GM19025 (cell line): ENCODE measurements at regions not wholly inside any gene's neighbourhood (a gene's known extent, or its start where the extent isn't known, plus 50 kb on each side); places are given as distances from the start of the nearest gene placed in this dataset.

Experiments used
- ATAC-seq: cut with Tn5 transposase; IDR thresholded peaks from one replicate; pipeline ENCODE4 v1.9.1; 2021; ENCODE audit warnings: mild to moderate bottlenecking, low read depth, moderate library complexity; ENCODE audit not compliant: unreplicated experiment

GRCh38 chr6:45743028-45743615 lies 272.5 kb downstream of the CLIC5 start:
- ATAC-seq = no peak

GRCh38 chr6:45742591-45742990 lies 273.1 kb downstream of the CLIC5 start:
- no peak for ATAC-seq

DNA sequence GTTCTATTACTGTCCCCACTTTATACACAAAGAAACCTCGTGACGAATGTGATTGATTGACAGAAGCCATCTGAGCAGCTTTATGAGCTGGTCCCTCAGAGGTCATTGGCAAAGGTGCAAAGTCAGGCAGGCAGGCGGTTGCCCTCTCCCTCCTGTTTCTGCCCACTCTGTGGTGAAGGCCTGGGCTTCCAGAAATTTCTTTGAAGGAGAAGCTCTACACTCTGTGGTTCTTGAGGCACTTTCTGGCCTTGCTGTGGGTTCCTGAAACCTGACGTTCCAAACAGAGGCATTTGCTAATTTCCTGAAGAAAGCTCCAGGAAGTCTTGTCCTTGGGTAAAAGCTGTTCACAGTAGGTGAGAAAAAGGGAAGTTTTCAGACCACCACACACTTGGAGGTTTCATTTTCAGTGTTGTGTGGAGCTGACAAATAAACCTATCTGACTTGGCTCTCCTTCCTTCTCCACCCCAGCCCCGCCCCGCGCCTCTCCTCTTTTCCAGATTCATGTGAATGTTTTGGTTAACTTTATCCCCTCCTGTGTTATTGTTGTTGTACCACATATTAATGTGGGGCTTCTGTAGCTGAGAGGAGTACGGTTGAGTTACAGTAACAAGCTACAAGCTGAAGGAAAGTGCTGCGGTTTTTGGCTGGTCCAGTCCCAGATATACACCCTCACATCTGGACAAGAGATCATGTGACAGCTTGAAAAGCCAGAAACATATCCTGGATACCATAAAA lies 274.1 kb downstream of the CLIC5 start:
- peak; percentile 56 for ATAC-seq

DNA sequence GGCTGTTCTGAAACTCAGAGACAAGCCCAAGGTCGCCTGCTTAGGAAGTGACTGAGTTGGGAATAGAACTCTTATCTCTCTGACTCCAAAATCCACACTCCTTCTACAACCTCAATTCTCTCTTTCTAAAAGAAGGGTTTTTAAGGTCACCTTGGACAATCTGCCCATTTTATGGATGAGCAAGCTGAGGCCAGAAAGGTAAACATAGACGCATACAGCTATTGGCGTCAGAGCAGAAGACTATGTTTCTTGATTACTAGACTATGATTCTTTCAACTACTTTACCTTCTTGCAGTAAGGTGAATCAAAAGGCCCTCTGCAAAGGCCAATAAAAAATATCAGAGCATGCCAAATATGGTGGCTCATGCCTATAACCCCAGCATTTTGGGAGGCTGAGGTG lies 276.6 kb downstream of the CLIC5 start:
- no peak for ATAC-seq

- ATAC-seq = no peak
These were observed 277.6 kb downstream of the CLIC5 start for GRCh38 chr6:45738057-45738455.

GRCh38 chr6:45737331-45738056 lies 278.2 kb downstream of the CLIC5 start:
- no peak for ATAC-seq

DNA sequence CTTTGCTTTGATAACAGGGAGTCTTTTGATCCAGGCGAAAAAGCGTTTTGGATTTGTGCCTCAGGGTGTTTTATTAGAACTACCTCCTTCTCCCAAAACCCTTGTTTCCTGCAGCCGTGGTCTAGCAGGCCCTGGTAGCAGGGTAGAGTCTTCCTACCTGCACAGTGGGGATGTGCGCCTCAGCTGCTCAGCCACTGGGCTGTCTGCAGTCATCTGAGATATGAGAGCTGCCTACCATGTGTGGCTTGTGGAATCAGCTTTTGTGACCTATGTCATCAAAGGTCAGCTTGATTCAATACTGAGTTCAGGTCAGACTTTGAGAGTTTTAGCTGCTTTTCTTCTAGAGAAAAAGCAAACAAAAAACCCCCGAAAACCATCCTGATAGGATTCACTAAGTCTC lies 279.5 kb downstream of the CLIC5 start:
- ATAC-seq = no peak

DNA sequence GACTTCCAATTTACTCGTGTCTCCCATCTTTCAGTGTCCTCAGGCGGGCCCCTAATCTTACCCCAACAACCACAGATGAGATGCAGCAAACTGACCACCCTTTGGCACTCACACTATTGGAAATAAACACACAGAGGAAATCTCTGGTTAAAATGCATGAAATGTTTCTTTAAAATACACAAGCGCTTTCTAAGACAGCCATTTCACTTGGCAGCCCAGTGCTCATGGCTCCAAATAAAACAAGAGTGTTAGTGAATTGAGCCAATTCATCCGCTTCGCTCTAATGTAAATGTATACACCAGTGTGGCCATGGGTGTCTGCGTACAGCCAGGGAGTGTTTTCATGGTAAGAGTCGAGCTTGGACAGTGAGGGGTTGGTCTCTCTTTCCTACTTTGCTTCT lies 282.9 kb downstream of the CLIC5 start:
- ATAC-seq = no peak

GRCh38 chr6:45730232-45730631 lies 285.4 kb downstream of the CLIC5 start:
- ATAC-seq = no peak

- ATAC-seq = no peak
These were observed 287.0 kb downstream of the CLIC5 start for GRCh38 chr6:45728674-45729073.

DNA sequence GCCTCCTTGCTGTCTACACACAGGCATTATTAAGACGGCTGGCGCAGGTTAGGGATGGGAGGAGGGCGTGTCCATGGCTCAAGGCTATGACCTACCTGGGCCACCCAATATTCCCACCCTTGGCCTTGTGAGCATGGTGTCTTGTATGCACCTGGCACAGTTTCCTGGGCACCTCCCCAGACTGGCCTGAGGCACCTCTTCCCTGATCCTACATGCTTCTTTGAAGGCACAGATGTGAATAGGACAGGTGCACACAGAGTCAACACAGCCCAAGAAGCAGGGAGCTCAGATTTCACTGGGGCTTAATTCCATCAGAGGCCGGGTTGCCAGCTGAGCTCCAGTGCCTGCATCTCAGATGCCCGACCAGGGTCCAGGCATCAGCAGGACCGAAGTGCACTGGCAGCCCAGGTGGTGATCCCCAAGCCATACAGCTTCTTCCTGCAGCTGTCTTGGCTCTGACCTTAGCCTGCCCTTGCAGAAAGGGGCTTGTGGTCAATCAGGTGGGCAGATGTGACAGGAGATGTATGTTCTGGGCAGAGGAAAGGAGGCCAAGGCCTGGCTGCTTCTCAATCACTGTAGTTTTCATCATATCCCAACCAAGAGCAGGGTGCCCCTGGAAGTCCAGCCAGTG lies 287.7 kb downstream of the CLIC5 start:
- no peak for ATAC-seq

DNA sequence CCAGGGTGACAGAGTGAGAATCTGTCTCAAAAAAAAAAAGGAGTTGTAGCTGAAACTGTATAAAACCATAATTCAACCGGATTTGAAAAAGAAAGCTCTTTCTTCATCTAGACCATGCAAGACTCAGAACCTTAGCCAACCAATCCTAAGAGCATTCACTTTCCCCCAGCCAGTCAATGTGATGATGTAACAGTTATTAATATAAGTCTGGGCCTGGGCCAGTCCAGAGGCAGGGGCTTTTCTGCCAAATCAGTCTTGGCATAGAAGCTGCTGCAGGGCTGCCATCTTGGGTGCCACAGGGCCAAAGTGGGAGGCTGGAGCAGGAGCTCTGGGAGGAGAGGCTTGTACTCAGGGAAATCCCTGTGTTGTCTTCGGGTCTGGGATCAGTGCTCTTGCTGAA lies 288.4 kb downstream of the CLIC5 start:
- no peak for ATAC-seq

DNA sequence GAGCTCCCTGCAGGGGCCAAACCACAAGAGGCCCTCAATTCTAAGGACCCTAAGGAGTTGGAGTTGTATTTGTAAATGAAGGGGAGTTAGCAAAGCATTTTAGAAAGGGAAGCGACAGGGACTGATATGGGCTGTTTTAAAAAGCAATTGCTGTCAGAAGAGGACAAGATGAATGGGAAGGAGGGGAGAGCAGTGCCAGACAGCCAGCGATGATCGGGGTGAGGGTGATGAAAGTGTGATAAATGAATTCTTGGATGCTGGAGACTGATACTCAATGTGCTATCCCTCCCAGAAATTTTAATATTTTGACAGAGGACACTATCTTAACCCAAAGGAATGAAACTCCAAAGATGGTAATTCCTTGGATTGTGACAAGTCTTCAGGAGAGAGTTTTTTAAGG lies 289.2 kb downstream of the CLIC5 start:
- no peak for ATAC-seq

DNA sequence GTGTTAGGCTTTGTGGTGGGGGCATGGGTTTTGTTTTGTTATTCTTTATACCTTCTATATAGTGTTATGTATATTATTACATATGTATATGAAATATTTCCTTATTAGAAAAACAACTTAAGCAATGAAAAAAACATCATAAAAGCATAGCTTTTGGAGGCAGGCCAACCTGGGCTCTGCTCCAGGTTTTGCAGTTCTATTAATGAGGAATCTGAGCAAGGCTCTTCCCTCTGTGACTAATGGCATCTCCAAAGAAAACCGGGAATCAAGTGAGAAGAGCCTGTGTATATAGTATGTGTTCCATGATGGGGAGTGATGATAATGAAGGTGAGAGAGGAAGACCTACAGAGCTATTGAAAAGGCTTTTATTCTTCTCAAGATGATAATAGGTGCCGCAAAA lies 291.1 kb downstream of the CLIC5 start:
- no peak for ATAC-seq

DNA sequence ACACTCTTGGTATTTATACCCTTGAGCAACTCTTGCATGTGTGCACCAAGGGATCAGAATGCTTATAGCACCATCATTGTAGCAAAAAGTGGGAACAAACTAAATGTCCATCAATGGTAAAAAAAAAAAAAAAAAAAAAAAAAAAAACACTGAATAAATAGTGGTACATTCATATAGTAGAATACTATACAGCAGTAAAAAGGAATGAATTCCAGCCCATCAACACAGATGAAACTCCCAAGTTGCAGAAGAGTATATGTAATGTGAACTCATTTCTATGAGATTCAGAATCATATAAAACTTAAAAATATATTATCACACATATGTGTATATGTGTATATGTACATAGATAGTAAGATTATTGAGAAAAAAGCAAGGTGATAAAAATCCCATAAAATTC lies 291.6 kb downstream of the CLIC5 start:
- ATAC-seq = no peak

- no peak for ATAC-seq
These were observed 292.8 kb downstream of the CLIC5 start for GRCh38 chr6:45722876-45723275.

DNA sequence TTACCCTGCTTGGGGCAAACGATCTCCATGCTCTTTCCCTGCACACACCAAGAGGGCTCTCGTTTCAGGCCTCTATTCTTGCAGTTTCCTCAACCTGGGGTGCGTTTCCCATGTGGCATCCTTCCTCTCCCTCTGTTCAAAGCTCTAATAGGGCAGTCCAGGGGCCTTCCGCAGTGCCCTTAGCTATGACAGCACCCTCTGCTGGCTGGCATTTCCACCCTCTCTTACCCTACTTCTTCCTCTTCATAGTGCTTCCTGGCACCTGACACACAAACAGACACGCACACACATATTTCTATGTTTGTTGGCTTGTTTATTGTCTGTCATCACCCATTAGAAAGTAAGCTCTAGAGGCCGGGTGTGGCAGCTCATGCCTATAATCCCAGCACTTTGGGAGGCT lies 294.0 kb downstream of the CLIC5 start:
- no peak for ATAC-seq

DNA sequence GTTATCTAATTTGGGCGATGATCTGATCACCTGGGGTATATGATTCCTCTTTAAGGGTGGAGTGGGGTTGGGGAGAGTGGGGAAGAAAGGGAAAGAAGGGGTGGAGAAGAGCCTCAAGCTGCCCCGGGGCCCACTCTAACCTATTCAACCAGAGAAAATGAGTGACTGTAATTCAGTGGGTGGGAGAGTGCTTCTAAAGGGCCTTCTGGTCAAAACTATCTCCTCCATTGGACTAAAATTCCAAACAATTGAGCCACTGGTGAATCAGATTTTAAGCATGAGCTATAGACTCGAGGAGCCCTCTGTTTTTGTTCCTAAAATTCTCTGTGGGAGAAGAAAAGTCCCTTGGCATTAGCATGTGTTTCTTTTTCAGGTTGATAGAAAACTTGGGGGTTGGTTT lies 296.8 kb downstream of the CLIC5 start:
- no peak for ATAC-seq

DNA sequence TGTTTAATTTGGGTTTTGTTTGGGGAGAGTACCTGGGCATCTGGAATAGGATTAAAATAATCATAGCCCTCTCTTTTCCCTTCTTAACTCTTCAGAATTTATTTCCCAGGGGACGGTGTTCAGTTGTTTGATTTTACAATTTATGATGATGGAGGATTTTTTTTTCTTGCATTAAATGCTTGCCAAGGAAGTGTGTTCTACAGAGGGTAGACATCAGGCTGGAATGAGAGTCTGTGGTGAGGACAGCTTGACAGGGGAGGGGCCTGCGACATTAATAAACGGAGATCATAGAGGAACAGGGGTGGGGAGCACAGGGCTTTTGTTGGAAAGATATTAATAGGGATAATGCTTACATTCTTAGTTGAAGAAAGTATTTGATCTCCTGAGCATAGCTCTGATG lies 297.5 kb downstream of the CLIC5 start:
- ATAC-seq = no peak

DNA sequence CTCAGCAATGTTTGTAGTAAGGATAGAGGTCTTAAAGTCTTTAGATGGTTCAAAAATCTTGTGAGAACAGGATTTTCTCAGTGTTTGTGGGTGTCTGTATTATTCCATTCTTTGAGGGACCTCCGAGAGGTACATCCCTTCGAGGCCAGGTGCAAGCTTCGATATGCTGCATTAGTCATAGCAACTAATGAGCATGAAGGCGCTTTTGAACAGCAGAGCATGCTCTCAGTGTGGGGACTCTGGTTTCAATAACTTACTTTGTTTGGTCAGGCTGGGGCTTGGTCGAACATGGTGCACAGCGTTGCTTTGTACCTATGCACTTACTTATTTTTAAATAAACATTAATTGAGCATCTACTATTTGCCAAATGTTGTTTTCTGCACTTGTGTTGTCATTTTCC lies 297.9 kb downstream of the CLIC5 start:
- ATAC-seq = no peak

GRCh38 chr6:45717027-45717426 lies 298.6 kb downstream of the CLIC5 start:
- ATAC-seq = no peak

DNA sequence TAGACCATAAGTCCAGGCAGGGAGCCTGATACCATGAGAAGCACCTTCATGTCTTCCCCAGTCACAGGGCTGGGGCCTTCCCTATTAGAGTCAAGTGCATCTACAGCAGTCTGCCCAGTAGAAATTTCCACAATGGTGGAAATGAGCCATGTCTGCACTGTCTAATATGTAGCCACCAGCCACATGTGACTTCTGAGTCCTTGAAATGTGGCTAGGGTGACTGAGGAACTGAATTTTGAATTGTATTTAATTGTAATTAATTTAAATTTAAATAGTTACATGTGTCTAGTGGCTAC lies 300.2 kb downstream of the CLIC5 start:
- ATAC-seq = no peak
